GM19239 (cell line): ENCODE measurements at regions not wholly inside any gene's neighbourhood (a gene's known extent, or its start where the extent isn't known, plus 50 kb on each side); places are given as distances from the start of the nearest gene placed in this dataset.

Experiments used
- DNase-seq: peaks from one replicate; pipeline ENCODE4 v3.0.0; 2011; ENCODE audit warnings: low spot score; ENCODE audit not compliant: insufficient read length
- FAIRE-seq: peaks from 2 replicates; lab custom pipeline; 2011; peaks lifted over from hg19 to GRCh38; lab: Jason Lieb, UNC

- DNase-seq = no peak
- no peak for FAIRE-seq
Observed at GRCh38 chr3:71885006-71885405, 100.1 kb upstream of the PROK2 start.

- DNase-seq (no peak), FAIRE-seq (no peak)
Observed at GRCh38 chr3:71881732-71882131, 96.8 kb upstream of the PROK2 start.

- FAIRE-seq (no peak), DNase-seq (no peak)
Observed at GRCh38 chr3:71881041-71881440, 96.1 kb upstream of the PROK2 start.

- FAIRE-seq = no peak
- no peak for DNase-seq
Observed at GRCh38 chr3:71879089-71879488, 94.1 kb upstream of the PROK2 start.

- FAIRE-seq = no peak
Observed at GRCh38 chr3:71876135-71877105, 91.5 kb upstream of the PROK2 start.

GRCh38 chr3:71875461-71875947, 90.6 kb upstream of the PROK2 start:
- peak; percentile 90 for FAIRE-seq
- peak; percentile 54 for DNase-seq

More at GRCh38 chr3:71876135-71877105, 91.5 kb upstream of the PROK2 start:
- DNase-seq = no peak

- FAIRE-seq = no peak
- DNase-seq = no peak
Observed at GRCh38 chr3:71874618-71875017, 89.7 kb upstream of the PROK2 start.

GRCh38 chr3:71873093-71873611, 88.2 kb upstream of the PROK2 start:
- peak; percentile 21 for FAIRE-seq
- DNase-seq = no peak

GRCh38 chr3:71872256-71872655, 87.3 kb upstream of the PROK2 start:
- no peak for DNase-seq
- no peak for FAIRE-seq

- no peak for FAIRE-seq
- DNase-seq = no peak
Observed at GRCh38 chr3:71870966-71871512, 86.1 kb upstream of the PROK2 start.

- FAIRE-seq = no peak
Observed at GRCh38 chr3:71868876-71869275, 83.9 kb upstream of the PROK2 start.

GRCh38 chr3:71865727-71866126, 80.8 kb upstream of the PROK2 start:
- no peak for FAIRE-seq

More at GRCh38 chr3:71868876-71869275, 83.9 kb upstream of the PROK2 start:
- DNase-seq = no peak

GRCh38 chr3:71863563-71864190, 78.7 kb upstream of the PROK2 start:
- FAIRE-seq (no peak), DNase-seq (no peak)

More at GRCh38 chr3:71865727-71866126, 80.8 kb upstream of the PROK2 start:
- no peak for DNase-seq

GRCh38 chr3:71862371-71863140, 77.6 kb upstream of the PROK2 start:
- DNase-seq = no peak
- FAIRE-seq = no peak

- DNase-seq (no peak), FAIRE-seq (no peak)
Observed at GRCh38 chr3:71859123-71859519, 74.2 kb upstream of the PROK2 start.

GRCh38 chr3:71858503-71859122, 73.7 kb upstream of the PROK2 start:
- FAIRE-seq (no peak), DNase-seq (no peak)

- FAIRE-seq = no peak
- DNase-seq = no peak
Observed at GRCh38 chr3:71857956-71858355, 73.0 kb upstream of the PROK2 start.

GRCh38 chr3:71854706-71855105, 69.8 kb upstream of the PROK2 start:
- FAIRE-seq (no peak), DNase-seq (no peak)

GRCh38 chr3:71854096-71854495, 69.1 kb upstream of the PROK2 start:
- DNase-seq (no peak), FAIRE-seq (no peak)
